Activated CD4-positive, alpha-beta T cell treated with anti-CD3 and anti-CD28 coated beads, Interleukin-2, amount 50 U/mL, for 48 hours (primary cell): ENCODE measurements at regions not wholly inside any gene's neighbourhood (a gene's known extent, or its start where the extent isn't known, plus 50 kb on each side); places are given as distances from the start of the nearest gene placed in this dataset.
"Not testable (repeated sequence)": the region's sequence is repeated elsewhere in the genome, so short reads cannot be mapped to it uniquely, and the experiment has no call there.

ENCODE experiments used
- DNase-seq, 2 experiments: peaks; one replicate each; pipeline ENCODE4 v3.0.0-alpha.2; 2020

DNA sequence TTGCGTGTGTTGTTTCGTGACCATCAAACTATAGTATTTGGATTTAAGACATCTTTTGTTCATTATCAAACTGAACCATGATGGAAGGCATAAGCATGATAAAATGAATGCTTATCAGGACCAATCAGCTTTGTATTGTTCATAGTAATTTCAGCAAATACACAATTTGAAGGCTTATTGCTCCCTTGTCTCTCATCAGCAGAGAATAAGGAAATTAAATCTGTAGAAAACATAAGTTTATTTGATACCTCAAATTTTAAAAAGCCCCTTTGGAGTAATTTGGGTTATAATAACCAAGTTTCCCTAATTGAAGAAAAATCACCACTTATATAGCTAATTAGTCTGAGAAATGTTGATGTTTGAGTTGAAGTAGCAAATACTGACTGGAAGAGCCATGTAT, 705.7 kb downstream of the NUP35 start:
- DNase-seq = no peak

DNA sequence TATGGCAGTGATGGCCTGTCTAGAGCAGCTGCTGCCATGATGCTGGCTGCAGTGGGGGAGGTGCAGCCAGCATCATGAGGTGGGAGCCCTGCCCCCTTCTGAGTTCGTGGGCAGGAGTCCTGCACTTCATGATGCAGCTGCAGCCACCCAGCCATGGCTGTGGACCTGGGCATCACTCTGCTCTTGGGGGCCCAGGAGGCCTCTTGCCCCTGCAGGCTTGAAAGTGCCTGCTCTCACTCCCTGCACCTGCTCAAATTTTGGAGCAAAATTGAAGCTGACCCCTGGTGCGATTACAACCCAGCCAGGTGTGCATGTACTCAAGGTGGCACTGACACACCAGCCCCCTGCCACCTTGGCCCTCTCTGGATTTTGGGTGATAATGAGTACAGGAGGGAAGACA, 712.9 kb downstream of the NUP35 start:
- no peak for DNase-seq

DNA sequence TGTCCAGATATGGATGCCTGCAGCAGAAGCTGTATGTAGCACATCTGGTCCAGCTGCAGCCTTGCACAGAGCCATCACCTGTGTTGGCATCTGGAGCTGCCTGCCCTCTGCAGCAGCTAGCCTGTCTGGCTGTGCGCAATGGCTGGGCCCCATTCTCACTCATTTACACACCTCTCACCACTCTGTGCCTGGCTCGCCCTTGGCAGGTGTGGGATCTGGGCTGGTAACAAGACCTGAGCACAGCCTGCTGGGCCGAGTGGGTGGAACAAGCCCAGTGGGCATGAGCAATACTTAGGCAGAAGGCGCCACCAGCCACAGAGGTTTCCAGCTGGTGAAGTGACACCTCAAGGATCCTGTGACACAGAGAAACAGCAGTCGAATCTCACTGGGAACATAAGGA, 714.1 kb downstream of the NUP35 start:
- DNase-seq = no peak

DNA sequence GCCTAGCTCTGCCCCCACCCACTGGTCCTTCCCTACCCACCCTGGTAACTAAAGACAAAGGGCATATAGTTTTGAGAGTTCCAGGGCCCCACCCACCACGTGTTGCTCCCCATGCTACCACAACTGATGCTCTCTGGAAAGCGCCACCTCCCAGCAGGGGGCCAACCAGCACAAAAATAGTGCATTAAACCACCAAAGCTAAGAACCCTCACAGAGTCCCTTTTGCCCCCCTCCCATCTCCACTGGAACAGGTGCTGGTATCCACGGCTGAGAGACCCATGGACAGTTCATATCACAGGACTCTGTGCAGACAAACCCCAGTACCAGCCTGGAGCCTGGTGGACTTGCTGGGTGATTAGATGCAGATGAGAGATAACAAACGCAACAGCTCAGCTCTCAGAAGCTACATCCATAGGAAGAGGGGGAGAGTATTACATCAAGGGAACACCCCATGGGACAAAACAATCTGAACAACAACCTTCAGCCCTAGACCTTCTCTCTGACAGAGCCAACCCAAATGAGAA, 715.9 kb downstream of the NUP35 start:
- DNase-seq = no peak

DNA sequence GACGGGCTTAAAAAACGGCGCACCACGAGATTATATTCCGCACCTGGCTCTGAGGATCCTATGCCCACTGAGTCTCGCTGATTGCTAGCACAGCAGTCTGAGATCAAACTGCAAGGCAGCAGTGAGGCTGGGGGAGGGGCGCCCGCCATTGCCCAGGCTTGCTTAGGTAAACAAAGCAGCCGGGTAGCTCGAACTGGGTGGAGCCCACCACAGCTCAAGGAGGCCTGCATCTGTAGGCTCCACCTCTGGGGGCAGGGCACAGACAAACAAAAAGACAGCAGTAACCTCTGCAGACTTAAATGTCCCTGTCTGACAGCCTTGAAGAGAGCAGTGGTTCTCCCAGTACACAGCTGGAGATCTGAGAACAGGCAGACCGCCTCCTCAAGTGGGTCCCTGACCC, 725.6 kb downstream of the NUP35 start:
- DNase-seq = not testable (repeated sequence)

DNA sequence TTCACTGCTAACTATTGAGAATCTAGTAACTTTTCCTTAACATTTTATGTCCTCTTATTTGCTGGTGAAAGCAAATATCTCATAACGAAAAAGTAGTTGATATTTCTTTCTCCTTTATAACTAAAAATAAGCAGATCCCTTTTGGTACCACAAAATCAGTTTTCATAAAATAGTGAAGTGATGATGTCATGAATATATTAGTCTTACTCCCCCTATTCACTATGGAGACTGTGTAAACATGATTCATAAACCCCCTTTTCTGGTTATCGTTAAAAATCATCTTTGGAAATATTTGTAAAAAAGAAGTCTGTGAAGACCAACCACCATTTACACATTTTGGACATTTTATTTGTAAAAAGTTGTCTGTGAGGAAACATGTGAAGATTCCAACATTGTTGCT, 734.9 kb downstream of the NUP35 start:
- DNase-seq = no peak

DNA sequence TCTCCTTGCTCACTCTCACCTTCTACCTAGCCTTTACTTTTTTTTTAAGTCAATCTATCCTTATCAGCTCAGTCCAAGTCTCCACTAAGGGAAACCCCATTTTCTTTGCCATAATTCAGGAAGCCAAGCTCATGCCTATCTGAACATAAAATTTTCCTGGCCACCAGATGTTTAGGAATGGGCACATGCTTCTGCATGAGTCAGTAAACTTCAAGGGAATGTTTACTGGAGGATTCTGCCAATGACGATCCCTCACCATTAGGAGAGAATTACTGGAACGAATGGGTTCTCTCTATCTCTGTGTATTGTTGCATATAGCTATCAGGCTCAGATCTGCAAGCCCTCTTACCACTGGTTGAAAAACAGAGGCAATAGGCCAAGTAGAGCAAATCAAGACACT, 731.7 kb upstream of the ZNF804A start:
- no peak for DNase-seq

DNA sequence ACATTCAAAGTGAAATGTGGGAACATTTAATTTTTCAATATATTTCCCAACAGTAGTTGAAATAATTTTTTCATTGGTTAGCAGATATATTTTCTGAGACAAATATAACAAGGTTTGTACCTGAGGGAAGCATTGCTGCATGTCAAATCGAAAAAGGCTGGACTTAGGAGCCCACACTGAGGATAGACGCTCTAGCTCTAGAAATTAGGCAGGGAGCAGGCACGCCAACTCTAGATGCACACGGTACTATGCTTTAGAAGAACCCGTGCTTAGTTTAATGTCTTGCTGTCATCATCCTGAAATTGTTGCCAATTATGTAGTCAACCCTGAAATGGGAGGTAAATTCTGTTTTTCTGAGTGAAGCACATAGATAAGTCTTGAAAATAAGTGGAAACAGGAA, 731.1 kb upstream of the ZNF804A start:
- no peak for DNase-seq

DNA sequence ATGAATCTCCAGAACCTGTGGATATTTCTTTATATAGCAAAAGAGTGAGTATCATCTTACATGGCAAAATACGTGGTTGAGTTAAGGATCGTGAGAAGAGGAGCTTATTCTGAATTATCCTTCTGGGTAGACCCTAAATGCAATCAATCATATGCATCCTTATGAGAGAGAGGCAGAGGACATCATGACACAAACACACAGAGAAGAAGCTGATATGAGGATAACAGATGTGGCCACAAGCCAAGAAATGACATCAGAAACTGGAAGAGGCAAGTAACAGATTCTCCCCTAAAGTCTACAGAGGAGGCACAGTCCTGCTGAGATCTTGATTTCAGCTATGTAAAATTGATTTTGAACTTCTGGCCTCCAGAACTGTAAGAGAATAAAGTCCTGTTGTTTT, 730.2 kb upstream of the ZNF804A start:
- no peak for DNase-seq

DNA sequence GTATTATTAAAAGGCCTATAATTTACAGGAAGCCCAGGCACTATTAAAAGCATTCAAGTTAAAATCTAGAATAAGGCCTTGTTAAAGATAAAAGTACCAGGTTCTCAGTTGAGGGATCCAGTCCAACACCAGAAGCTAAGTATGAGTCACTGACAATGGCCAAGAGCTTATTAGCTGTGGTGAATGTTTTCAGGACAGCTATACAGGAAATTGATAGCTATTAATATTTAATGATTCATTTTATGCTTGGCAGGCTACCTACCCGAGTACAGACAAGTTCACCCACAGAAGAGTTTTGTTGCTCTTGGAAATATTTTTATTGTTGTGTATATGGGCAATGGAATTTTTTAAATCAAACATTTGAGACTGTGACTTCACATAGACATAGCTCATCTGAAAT, 729.6 kb upstream of the ZNF804A start:
- no peak for DNase-seq

DNA sequence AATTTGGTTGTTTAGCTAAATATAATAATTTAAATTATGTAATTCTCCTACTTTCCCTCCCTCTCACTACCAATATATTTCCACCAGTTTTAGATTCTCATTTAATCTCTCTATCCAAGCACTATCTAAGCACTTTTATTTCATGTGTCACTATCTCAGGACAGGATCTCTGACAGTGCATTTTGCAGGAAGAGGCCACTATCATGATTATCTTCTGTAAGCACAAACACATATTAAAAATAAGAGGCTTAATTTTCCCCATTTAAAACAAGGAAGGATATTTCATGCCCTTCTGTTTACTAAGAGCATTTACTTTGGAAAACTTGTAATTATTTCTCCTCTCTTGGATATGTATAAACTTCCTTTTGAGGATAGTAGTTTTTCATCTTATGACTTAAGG, 726.2 kb upstream of the ZNF804A start:
- DNase-seq = no peak

DNA sequence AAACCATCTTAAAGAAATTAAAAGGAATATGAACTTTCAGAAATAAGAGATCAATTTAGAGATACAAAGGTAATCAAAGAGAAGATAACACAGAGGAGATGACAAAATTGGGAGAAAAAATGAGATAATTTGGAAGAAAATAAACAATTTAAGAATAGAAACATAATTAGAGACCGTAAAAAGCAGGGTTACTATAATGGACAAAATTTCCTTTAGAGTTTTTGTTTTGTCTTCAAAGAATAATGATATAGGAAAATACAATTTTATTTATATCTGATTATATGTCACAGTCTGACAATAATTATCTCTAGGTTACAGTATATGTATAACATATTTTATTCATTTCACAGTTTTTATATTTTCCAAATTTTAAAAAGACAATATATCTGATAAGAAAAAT, 716.4 kb upstream of the ZNF804A start:
- DNase-seq = no peak

DNA sequence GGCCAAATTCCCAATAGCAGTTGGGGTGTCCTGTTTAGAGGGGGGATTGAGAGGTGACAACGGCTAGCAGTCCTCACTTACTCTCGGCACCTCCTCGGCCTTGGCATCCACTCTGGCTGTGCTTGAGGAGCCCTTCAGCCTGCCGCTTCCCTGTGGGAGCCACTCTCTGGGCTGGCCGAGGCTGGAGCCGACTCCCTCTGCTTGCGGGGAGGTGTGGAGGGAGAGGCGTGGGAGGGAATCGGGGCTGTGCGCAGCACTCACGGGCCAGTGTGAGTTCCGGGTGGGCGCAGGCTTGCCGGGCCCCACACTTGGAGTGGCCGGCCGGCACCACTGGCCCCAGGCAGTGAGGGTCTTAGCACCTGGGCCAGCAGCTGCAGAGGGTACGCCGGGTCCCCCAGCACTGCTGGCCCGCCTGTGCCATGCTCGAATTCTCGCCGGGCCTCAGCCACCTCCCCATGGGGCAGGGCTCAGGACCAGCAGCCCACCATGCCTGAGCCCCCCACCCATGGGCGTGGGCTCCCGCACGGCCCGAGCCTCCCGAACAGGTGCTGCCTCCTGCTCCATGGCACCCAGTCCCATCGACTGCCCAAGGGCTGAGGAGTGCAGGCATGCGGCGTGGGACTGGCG, 705.9 kb upstream of the ZNF804A start:
- DNase-seq = no peak

DNA sequence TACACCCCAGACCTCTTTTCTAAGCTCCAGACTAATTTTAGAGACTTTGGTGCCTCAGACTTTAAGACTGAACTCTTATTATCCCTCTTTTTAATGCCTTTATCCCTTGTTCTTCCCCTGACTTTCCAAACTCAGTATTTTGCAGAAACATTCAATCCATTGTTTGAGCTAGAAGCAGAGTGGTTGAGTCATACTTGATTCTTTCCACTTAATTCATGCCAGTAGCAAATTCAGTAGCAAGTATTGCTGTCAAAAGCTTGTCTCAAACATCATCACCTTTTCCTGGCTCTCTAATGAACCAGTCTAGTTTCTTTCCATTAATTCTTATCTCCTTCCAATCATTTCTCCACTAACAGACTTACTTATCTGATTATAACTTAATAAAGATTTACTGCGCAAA, 699.7 kb upstream of the ZNF804A start:
- no peak for DNase-seq

DNA sequence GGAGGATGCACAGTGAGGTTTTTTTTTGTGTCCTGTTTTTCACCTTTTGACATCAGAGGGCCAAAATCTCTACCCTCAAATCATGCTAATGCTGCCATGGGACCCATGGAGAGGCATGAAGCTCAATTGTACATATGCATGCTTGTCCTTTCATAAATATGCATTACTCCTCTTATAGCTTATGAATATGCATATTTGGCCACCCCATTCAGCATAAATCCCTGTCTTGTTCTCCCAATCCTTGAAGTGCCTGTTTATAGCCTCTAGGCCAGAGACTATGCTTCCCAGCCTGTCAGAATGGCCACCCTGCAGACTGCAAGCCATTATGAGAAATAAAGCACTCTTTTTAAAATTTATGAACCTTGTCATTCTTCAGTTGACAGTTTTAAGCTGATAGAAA, 696.4 kb upstream of the ZNF804A start:
- no peak for DNase-seq

DNA sequence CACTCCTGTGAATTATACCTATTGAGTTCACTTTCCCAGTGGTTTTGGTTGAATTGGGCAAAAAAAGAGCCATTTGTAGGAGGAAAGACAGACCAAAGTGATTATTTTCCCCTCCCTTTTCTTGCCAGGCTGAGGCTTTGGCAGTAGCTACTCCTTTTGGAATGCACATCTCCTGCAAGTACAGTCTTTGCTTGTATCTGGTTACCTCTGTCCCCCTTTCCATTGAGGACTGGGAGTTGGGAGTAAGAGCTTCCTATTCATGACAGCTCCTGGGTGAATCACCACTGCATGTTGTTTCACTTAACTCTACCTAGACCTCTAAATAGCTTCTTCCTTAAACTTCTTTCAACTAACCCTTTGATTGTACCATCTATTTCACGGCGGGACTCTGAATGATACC, 695.3 kb upstream of the ZNF804A start:
- DNase-seq = no peak

DNA sequence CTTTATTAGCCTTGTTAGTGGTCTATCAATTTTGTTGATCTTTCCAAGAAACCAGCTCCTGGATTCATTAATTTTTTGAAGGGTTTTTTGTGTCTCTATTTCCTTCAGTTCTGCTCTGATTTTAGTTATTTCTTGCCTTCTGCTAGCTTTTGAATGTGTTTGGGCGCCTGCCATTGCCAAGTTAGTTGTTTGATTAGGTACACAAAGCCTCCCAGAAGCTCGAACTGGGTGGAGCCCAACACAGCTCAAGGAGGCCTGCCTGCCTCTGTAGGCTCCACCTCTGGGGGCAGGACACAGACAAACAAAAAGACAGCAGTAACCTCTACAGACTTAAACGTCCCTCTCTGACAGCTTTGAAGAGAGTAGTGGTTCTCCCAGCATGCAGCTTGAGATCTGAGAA, 682.3 kb upstream of the ZNF804A start:
- not testable (repeated sequence) for DNase-seq

DNA sequence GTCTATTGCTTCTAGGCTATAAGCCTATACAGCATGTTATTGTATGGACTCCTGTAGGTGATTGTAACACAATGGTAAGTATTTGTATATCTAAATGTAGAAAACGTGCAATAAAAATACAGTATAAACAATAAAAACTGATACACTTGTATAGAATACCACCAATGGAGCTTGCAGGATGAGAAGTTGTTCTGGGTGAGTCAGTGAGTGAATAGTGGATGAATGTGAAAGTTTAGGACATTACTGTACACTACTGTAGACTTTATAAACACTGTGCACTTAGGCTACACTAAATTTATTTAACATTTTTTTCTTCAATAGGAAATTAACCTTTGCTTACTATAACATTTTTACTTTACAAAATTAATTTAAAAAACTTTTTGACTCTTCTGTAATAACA, 679.2 kb upstream of the ZNF804A start:
- DNase-seq = no peak

DNA sequence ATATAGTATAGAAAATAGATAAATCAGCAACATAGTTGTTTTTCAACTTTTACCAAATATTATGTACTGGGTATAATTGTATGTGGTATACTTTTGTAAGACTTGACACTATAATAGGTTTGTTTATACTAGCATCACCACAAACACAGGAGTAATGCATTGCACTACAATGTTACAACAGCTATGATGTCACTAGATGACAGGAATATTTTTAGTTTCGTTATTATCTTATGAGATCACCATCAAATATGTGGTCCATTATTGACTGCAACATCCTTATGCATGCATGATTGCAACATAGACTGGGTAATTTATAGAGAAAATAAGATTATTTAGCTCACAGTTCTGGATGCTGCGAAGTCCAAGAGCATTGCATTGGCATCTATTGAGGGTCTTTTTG, 678.4 kb upstream of the ZNF804A start:
- no peak for DNase-seq

DNA sequence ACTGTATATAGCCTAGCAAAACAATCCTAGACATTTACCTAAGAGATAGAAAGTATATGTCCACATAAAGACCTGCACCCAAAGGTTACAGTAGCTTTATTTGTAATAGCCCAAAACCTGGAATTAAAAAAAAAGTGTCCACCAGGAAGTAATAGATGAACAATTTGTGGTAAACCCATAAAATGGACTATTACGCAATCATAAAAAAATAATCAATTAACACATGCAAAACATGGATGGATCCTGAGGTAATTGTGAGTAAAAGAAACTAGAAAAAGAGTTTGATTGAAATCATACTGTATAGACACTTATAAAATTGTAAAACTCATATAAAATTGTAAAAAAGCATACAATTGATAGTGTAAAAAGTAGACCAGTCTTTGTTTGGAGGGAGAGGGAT, 673.0 kb upstream of the ZNF804A start:
- DNase-seq = no peak

DNA sequence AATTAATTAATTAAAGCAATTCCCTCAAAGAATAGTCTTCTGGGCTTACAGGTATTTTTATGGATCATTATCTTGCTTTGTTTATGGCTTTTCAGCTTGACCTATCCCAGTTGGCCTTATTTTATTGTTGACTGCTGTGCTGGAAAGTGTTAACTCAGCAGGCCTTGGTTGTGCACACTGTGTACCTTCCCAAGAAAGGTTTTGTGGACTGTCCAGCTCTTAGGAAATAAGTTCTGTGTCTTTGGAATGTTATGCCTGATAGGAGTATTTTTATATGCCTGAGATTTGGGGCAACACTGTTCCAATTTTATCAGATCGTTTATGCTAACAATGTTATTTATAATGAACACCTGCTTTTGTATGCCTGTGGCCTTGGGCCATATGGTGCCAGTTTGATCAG, 671.9 kb upstream of the ZNF804A start:
- no peak for DNase-seq

DNA sequence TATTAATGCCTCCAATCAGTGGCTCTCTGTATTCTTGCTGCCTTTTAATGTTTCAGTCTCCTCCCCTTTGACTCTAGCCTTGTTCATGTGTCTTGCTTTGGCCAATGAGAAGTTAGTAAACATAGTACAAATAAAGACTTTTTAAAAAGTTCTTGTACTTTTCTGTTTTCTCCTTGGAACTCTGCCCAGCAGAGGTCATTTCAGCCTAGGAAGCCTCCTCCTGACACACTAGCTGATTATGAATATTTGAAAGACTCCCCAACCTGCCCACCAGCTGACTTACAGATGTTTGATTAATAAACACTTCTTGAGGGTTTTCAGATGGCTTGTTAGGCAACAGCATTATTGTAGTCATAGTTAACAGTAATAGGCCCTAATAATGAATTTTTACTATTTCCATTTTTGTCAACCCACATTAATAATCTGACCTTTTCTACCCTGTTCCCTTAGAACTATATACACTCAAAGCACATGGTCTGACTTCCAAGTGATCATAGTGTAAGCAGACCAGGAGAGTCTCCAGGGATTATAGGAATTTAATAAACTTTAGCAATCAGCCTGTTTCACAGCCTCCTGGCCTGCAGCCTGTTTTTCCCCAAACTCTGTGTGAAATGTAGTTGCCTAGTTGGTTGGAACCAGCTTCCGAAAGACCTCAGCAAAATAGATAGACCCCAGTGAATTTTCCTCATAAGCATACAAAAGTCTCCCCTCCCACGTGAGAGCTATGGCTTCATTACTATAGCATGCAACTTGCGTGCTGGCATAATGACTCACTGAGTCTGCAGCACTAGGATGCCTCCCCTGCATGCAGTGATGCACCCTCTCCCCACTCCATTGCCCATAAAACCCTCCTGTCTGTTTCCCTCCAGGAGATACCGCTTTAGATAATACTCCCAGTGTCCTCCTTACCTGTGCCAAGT, 670.7 kb upstream of the ZNF804A start:
- no peak for DNase-seq

DNA sequence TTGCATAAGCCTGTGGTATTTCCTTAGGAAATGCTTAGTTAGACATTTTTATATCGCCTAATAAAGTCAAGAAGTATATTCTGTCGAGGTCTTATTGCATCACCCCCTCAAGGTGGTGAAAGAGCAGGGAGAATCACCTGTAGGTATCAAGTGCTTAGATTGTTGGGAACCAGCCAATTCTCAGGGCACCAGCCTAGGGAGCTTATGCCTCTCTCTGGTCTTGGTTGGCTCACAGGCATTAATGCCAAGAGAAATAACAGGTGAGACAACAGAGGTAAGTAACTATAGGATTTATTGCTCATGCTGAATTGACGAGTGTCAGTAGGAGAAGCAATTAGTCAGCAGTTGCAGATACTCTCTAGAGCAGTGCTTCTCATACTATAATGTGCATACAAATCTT, 663.3 kb upstream of the ZNF804A start:
- no peak for DNase-seq

DNA sequence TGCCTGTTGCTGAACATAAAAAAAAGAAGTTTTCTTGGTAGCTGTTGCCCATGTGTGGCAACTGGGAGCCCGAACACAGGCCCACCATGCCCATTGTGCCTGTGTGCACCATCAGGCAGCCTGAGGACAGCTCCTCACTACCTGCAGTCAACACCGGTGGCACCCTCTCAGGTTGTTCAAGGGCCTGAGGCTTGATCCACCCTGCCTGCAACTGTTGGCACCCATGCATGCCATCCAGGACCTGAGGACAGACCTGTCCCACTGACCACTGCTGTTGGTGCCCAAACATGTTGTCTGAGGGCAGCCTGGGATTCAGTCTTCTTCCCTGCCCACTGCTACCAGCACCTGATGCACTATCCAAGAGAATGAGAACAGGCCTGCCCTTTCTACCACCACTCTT, 661.1 kb upstream of the ZNF804A start:
- DNase-seq = no peak

DNA sequence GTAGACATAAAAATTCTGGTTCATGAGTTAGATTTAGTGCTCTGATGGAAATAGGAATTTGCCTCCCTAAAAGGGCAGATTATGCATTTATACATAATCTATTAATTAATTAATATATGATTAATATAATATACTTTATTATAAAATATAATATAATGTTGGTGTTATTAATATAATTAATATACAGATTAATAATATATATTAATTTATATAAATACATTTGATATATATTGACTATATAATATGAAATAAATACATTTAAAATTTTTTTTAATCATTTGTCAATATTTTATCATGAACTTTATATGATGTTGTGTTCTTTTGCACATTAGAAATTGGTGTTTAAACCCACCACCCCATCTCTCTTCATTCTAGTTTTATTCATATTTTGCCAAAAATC, 652.1 kb upstream of the ZNF804A start:
- no peak for DNase-seq
